GM21515 (cell line): ENCODE measurements at regions not wholly inside any gene's neighbourhood (a gene's known extent, or its start where the extent isn't known, plus 50 kb on each side); places are given as distances from the start of the nearest gene placed in this dataset.
"Not testable (repeated sequence)": the region's sequence is repeated elsewhere in the genome, so short reads cannot be mapped to it uniquely, and the experiment has no call there.

ENCODE experiments used
- ATAC-seq: cut with Tn5 transposase; IDR thresholded peaks from one replicate; pipeline ENCODE4 v1.9.1; 2021; ENCODE audit not compliant: unreplicated experiment

- ATAC-seq: not testable (repeated sequence)
These were observed 315.6 kb downstream of the DMAC1 start for GRCh38 chr9:7484014-7484413.

- ATAC-seq: no peak
These were observed 318.0 kb downstream of the DMAC1 start for GRCh38 chr9:7481570-7481969.

GRCh38 chr9:7479300-7479699 lies 320.3 kb downstream of the DMAC1 start:
- no peak for ATAC-seq

GRCh38 chr9:7478646-7479045 lies 320.9 kb downstream of the DMAC1 start:
- no peak for ATAC-seq

- ATAC-seq: no peak
These were observed 332.4 kb downstream of the DMAC1 start for GRCh38 chr9:7467186-7467585.

GRCh38 chr9:7461791-7462190 lies 337.8 kb downstream of the DMAC1 start:
- ATAC-seq: no peak

GRCh38 chr9:7456793-7457530 lies 342.6 kb downstream of the DMAC1 start:
- no peak for ATAC-seq

GRCh38 chr9:7456377-7456776 lies 343.2 kb downstream of the DMAC1 start:
- ATAC-seq: no peak

GRCh38 chr9:7454624-7455023 lies 345.0 kb downstream of the DMAC1 start:
- no peak for ATAC-seq

GRCh38 chr9:7452378-7452777 lies 347.2 kb downstream of the DMAC1 start:
- ATAC-seq: no peak

- no peak for ATAC-seq
These were observed 348.5 kb downstream of the DMAC1 start for GRCh38 chr9:7451062-7451461.

GRCh38 chr9:7443541-7443940 lies 356.0 kb downstream of the DMAC1 start:
- no peak for ATAC-seq

- no peak for ATAC-seq
These were observed 360.1 kb downstream of the DMAC1 start for GRCh38 chr9:7439355-7439995.

- ATAC-seq: no peak
These were observed 362.8 kb downstream of the DMAC1 start for GRCh38 chr9:7436754-7437153.

GRCh38 chr9:7433508-7434292 lies 365.9 kb downstream of the DMAC1 start:
- ATAC-seq: no peak

GRCh38 chr9:7432989-7433388 lies 366.6 kb downstream of the DMAC1 start:
- no peak for ATAC-seq

- ATAC-seq: not testable (repeated sequence)
These were observed 382.2 kb downstream of the DMAC1 start for GRCh38 chr9:7417397-7417796.

- no peak for ATAC-seq
These were observed 383.7 kb downstream of the DMAC1 start for GRCh38 chr9:7415836-7416235.

GRCh38 chr9:7408845-7409244 lies 390.7 kb downstream of the DMAC1 start:
- no peak for ATAC-seq

- no peak for ATAC-seq
These were observed 392.3 kb downstream of the DMAC1 start for GRCh38 chr9:7407246-7407645.

GRCh38 chr9:7405924-7406604 lies 393.5 kb downstream of the DMAC1 start:
- ATAC-seq: peak; percentile 89
